ENCODE measurements at regions not wholly inside any gene's neighbourhood (a gene's known extent, or its start where the extent isn't known, plus 50 kb on each side); places are given as distances from the start of the nearest gene placed in this dataset.
"Not testable (repeated sequence)": the region's sequence is repeated elsewhere in the genome, so short reads cannot be mapped to it uniquely, and the experiment has no call there.

- DNase-seq (ENCODE audit: low read depth in 2 of 3, low spot score in 2 of 3) = no peak
These were observed 1317.1 kb downstream of the BRD1 start for GRCh38 chr22:48510599-48510998.

DNA sequence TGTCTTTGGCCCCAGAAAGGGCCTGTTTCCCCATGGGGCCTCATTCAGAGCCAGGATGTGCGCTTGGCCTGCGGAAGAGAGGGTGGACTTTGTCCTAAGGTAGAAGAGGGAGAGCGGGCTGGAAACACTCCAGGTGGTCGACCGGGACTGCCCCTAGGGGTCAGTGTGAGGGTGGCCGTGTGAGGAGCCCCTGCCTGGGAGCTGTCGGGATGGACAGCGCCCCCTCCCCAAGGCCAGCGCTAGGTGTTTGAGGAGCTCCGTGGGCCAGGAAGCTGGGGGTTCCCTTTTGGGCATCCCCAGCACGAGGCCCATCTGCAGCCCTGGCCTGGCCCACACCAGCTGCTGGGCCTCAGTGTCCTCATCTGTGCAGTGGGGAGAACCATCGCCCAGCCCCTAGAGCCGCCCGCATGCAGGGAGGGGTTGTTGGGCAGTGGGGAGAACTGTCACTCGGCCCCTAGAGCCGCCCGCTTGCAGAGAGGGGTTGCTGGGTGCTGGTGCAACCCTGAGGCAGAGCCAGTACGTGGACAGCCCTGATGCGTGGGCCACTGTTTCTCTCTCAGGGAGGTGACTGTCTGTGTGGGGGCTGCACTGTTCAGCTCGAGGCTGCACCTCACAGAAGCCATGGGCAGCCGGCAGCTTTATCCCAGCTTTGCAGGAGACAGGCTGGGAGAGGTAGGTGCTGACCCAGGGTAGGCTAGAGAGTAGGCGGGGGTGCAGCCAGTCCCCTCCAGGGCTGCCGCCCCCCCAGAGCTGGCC lies 1319.9 kb downstream of the BRD1 start:
- DNase-seq (ENCODE audit: low read depth in 2 of 3, low spot score in 2 of 3) = no peak

- DNase-seq (ENCODE audit: low read depth in 2 of 3, low spot score in 2 of 3) = no peak
These were observed 1320.5 kb downstream of the BRD1 start for GRCh38 chr22:48507171-48507570.

DNA sequence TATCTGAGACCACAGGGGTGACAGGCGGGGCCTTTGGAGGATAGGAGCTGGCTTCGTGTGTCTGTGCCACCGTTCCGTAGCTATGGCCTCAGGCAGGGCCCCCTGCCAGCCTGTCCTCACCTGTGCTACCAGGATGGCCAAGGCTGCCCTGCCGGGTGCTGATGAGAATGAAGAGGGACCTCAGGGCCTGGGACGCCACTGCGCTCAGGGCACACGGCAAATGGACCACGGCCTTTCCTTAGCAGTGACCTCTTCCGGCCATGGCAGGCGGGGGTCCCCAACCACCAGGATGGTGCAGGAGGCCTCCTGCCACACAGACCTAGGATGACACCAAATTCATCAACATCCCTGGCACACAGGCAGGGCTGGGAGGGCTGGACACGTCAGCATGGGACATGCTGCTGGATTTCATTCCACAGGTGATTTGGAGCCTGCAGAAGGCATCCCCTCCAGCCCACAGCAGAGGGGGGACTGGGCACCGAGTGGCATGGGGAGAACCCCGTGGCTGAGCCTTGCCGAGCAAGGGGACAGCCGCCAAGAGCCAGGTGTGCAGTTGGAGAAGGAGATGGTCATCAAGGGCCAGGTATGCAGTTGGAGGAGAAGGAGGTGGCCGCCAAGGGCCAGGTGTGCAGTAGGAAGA lies 1321.0 kb downstream of the BRD1 start:
- DNase-seq (ENCODE audit: low read depth in 2 of 3, low spot score in 2 of 3) = no peak

DNA sequence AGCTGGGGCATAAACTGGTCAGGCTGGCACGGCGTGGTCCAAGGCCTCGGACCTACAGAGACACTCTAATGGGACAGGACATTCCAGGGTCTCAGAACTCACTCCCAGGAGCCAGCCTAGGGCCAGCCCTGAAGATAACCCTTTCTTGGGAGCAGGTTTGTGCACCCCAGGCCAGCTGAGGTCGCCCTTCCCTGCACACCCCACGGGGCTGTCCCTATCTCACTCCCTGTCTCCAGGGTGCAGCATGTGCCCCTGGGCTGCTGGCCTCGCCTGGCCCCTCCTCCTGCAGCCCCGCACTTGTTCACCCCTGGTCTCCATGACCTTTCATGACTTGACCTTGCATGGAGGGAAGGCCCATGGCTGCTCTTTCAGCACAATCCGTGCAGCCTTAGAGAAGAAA lies 1321.8 kb downstream of the BRD1 start:
- DNase-seq (ENCODE audit: low read depth in 2 of 3, low spot score in 2 of 3) = no peak

- no peak for DNase-seq (ENCODE audit: low read depth in 2 of 3, low spot score in 2 of 3)
These were observed 1323.0 kb downstream of the BRD1 start for GRCh38 chr22:48504519-48505140.

DNA sequence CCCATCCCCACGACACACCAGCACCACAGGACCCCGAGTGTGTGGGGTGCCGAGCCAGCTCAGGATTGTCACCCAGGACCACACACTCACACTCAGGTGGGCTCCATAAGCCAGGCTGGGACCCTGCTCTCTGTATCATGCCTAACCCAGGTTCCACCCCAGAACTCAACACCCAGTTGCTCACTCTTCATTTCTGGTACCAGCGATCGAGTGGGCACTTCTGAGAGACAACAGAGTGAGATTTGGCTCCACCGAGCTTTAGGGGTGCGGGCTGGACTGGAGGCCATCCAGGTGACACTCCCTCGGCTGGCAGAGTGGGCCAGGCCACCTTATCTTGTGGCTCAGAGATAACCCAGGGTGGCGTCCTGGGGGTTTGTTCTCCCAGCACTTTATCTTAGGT lies 1323.8 kb downstream of the BRD1 start:
- no peak for DNase-seq (ENCODE audit: low read depth in 2 of 3, low spot score in 2 of 3)

- DNase-seq (ENCODE audit: low read depth in 2 of 3, low spot score in 2 of 3) = no peak
These were observed 1324.5 kb downstream of the BRD1 start for GRCh38 chr22:48503035-48503625.

DNA sequence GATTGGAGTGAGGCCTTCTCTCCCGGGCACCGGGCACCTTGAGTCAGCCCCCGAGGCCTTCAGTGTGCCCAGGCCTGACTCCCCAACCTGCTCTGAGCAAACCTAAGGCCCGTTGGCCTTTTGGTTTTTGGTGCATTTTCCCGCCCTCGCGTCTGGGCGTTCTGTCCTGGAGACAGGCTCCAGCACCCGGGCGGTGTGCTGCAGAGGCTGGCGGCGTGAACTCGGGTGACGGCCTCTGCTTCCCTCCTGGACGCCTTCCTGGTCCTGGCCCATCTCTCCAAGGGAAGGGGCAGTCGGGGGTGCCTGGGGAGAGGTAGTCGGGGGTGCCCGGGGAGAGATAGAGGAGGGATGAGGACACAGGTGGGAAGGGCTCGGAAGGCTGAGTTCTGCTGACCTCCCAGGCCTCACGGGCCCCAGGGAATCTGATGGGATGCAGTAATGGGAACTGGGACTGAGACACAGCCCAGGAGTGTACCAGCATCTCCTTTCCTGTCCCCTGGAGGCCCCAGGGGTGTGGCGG lies 1326.4 kb downstream of the BRD1 start:
- DNase-seq (ENCODE audit: low read depth in 2 of 3, low spot score in 2 of 3) = no peak

GRCh38 chr22:48500471-48501230 lies 1327.0 kb downstream of the BRD1 start:
- DNase-seq (ENCODE audit: low read depth in 2 of 3, low spot score in 2 of 3) = no peak

DNA sequence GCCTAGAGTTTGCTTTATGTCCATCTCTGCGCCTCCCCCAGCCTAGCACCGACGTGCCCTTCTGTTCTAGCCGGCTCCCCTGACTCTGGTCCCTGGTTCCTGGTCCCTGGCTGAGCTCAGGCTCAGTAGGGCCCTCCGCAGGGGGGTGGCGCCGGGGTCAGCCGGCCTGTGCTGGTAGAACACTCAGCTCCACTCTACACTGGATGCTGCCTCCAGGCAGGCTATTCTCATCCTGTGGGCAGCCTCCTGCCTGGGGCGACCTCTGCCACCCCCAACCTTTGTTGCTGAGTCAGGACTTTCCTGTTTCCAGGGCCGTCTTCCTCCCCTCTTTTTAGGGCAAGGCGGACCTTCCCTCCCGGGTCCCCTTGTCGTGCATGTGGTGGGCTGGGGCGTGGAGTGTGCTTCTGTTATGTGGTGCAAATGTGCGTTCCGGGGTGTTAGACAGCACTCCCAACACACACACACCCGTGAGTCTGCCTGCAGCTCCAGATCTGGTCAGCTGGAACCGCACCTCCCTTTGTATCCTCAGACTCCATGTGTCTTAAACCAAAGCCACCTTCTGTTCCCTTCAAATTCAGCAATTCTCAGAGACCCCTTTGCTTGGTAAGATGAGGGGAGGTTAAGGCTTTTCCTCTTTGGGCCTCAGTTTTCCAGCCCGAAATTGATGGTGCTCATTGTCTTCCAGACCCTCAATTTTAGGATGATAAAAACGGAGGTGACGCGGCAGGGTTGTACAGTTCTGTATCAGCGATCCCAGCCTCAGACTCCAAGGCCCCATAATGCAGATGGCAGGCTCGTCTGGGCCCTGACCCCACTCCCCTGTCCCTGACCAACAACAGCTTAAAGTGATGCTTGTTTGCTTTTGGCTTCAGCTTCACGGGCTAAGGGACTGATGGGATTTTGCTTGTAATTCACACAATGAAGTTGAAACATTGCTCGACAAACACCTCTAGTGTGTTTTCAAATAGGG lies 1327.9 kb downstream of the BRD1 start:
- no peak for DNase-seq (ENCODE audit: low read depth in 2 of 3, low spot score in 2 of 3)

DNA sequence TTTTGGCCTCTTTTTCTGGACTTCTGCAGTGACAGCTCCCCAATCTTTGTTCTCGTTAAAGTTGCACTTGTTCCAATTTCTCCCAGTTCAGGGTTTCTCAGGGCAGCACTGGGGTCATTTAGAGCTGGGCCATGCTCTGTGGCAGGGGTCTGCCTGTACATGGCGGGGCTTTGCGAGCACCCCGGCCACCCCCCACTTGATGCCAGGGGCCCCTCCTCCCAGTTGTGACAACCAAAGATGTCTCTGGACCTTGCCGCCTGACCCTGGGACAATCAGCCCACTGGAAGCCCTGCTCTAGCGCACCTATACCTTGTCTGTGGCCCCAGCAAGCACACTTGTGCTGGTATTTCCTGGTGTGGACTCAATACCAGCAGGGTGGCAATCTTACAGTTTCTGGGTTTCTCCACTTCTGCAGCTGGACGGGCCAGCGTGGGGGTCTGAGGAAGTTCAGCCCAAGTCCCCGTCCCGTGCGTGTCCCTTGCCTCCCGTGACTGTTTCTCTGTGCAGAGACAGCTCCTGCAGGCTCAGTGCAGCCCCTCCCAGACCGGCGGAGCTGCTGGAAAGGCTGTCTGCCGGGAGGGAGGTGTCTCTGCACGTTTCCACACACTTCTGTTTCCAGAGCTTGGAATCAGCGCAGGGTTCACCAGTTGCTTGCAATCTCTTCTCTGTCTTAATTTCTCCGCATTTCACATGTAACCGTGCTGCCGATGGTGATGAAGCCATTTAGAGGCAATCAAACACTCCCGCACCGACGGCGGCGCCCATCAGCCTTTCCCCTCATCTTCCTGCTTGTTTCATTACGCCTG lies 1328.9 kb downstream of the BRD1 start:
- DNase-seq (ENCODE audit: low read depth in 2 of 3, low spot score in 2 of 3) = no peak

DNA sequence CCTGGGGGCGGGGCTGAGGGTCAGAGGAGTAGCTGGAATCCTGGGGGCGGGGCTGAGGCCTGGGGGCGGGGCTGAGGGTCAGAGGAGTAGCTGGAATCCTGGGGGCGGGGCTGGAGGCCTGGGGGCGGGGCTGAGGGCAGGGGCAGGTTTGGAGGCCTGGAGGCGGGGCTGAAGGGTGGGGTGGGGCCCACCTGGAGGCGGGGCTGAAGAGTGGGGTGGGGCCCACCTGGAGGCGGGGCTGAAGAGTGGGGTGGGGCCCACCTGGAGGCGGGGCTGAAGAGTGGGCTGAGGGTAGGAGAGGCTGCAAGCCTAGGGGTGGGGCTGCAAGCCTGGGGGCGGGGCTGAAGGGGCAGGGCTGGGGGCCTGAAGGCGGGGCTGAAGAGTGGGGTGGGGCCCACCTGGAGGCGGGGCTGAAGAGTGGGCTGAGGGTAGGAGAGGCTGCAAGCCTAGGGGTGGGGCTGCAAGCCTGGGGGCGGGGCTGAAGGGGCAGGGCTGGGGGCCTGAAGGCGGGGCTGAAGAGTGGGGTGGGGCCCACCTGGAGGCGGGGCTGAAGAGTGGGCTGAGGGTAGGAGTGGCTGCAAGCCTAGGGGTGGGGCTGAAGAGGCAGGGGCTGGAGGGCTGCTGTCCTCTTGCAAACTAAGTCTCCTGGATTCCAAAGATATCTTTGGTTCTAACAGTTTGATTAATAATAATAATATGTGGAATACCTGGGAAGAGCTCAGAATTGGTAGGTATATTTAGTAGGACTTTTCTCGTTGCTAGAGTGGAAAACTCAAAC lies 1329.7 kb downstream of the BRD1 start:
- not testable (repeated sequence) for DNase-seq (ENCODE audit: low read depth in 2 of 3, low spot score in 2 of 3)

GRCh38 chr22:48496987-48497650 lies 1330.6 kb downstream of the BRD1 start:
- no peak for DNase-seq (ENCODE audit: low read depth in 2 of 3, low spot score in 2 of 3)

GRCh38 chr22:48496226-48496845 lies 1331.3 kb downstream of the BRD1 start:
- no peak for DNase-seq (ENCODE audit: low read depth in 2 of 3, low spot score in 2 of 3)

DNA sequence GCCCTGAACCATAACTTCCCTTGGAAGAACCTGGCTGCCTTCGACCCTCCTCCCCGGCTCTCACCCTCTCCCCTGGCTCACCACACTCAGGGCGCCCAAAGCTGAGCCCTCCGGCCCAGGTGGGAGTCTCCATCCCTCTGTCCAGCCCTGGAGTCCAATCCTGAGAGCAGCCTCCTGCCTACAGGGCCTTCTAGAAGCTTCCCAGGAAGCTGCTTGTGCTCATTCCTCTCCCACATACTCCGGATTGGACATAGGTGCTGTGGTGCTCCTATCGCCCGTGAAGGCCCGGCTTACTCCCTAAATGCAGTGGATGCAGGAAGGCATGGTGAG lies 1332.0 kb downstream of the BRD1 start:
- no peak for DNase-seq (ENCODE audit: low read depth in 2 of 3, low spot score in 2 of 3)

DNA sequence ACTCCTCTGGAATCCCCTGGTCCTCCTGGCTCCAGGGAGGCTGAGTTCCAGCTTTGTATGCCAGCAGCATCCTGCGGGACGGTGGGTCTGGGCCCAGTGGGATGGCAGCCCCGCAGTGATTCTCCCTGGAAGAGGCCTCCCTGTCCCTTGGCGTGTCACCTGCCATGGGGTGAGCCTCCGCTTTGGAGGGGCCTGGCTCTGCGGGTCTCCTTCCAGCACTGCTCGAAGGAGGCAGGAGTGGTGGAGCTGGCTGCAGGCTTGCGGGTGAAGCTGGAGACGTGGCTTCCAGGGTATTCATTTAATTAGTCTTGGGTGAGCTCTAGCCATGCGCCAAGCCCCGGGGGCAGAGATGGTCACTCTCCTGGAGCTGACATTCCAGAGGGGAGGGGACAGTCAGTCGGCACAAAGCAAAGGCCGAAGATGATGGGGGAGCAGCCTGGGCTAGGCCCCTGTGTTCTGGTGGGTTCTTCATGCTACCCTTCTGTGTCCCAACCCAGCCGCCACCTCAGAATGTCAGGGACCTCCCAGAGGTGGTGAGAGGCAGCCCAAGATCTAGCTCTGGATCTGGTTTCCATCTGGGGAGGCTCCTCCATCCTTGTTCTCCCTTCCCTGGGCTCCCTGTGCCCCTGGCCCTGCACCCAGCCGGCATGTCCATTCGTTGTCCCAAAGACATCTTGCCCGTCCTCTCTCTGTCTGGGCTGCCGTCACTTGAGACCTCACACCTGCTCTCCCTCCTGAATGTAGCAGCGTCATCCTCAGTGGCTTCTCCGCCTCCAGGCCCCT lies 1332.5 kb downstream of the BRD1 start:
- DNase-seq (ENCODE audit: low read depth in 2 of 3, low spot score in 2 of 3) = no peak

Measured in activated CD8-positive, alpha-beta memory T cell treated with anti-CD3 and anti-CD28 coated beads for 48 hours (primary cell).